Trophoblast cell (in vitro differentiated cells and primary cell): ENCODE measurements at regions not wholly inside any gene's neighbourhood (a gene's known extent, or its start where the extent isn't known, plus 50 kb on each side); places are given as distances from the start of the nearest gene placed in this dataset.

Experiments
- DNase-seq, 2 donors: peaks; one replicate each; pipeline ENCODE4 v3.0.0-alpha.2; 2016
- H2AFZ ChIP-seq: 2 replicates; pipeline ENCODE4 v1.6.1; 2013; ENCODE audit warnings: low read length, moderate library complexity, mild to moderate bottlenecking; ENCODE audit not compliant: insufficient read depth, poor library complexity
- H2AK5ac ChIP-seq: 2 replicates; pipeline ENCODE4 v1.6.1; 2013; ENCODE audit warnings: mild to moderate bottlenecking, low read length
- H2BK120ac ChIP-seq: 2 replicates; pipeline ENCODE4 v1.6.1; 2013; ENCODE audit warnings: low read length, mild to moderate bottlenecking, moderate library complexity; ENCODE audit not compliant: insufficient read depth, poor library complexity
- H2BK12ac ChIP-seq: 2 replicates; pipeline ENCODE4 v1.6.1; 2013; ENCODE audit warnings: mild to moderate bottlenecking, low read length, moderate library complexity
- H2BK5ac ChIP-seq: 2 replicates; pipeline ENCODE4 v1.6.1; 2013; ENCODE audit warnings: low read length, low read depth, moderate library complexity, mild to moderate bottlenecking; ENCODE audit not compliant: poor library complexity
- H3K14ac ChIP-seq: 2 replicates; pipeline ENCODE4 v1.6.1; 2013; ENCODE audit warnings: mild to moderate bottlenecking, low read length
- H3K18ac ChIP-seq: 2 replicates; pipeline ENCODE4 v1.6.1; 2013; ENCODE audit warnings: mild to moderate bottlenecking, low read length
- H3K23ac ChIP-seq: 2 replicates; pipeline ENCODE4 v1.6.1; 2013; ENCODE audit warnings: low read length
- H3K27ac ChIP-seq: 2 replicates; pipeline ENCODE4 v1.5.1; 2013; ENCODE audit warnings: low read depth, mild to moderate bottlenecking, inconsistent platforms, low read length, moderate library complexity
- H3K27me3 ChIP-seq: 2 replicates; pipeline ENCODE4 v1.6.1; 2013; ENCODE audit warnings: inconsistent platforms, mild to moderate bottlenecking, low read length, moderate library complexity; ENCODE audit not compliant: insufficient read depth
- H3K36me3 ChIP-seq, 2 experiments: 1 replicate in 1 of 2; 2 replicates in 1 of 2; pipeline ENCODE4 v1.6.1; 2013; ENCODE audit warnings: low read length in 2 of 2, mild to moderate bottlenecking in 2 of 2, moderate library complexity in 1 of 2; ENCODE audit not compliant: insufficient read depth in 2 of 2, control insufficient read depth in 1 of 2
- H3K4ac ChIP-seq: 2 replicates; pipeline ENCODE4 v1.6.1; 2013; ENCODE audit warnings: low read depth, mild to moderate bottlenecking, low read length, moderate library complexity
- H3K4me1 ChIP-seq, 2 experiments: 1 replicate in 1 of 2; 2 replicates in 1 of 2; pipeline ENCODE4 v1.6.1; 2013; ENCODE audit warnings: low read length in 2 of 2, mild to moderate bottlenecking in 2 of 2, moderate library complexity in 1 of 2; ENCODE audit not compliant: insufficient read depth in 2 of 2, control insufficient read depth in 1 of 2
- H3K4me2 ChIP-seq: 2 replicates; pipeline ENCODE4 v1.6.1; 2013; ENCODE audit warnings: inconsistent platforms, mild to moderate bottlenecking, low read length, moderate library complexity
- H3K4me3 ChIP-seq: 2 replicates; pipeline ENCODE4 v1.5.1; 2013; ENCODE audit warnings: mild to moderate bottlenecking, low read depth, low read length, inconsistent platforms
- H3K79me1 ChIP-seq: one replicate; pipeline ENCODE4 v1.6.1; 2013; ENCODE audit warnings: low read length
- H3K79me2 ChIP-seq: 2 replicates; pipeline ENCODE4 v1.6.1; 2013; ENCODE audit warnings: low read length, mild to moderate bottlenecking; ENCODE audit not compliant: control insufficient read depth, insufficient read depth, poor library complexity
- H3K9ac ChIP-seq: 2 replicates; pipeline ENCODE4 v1.6.1; 2013; ENCODE audit warnings: mild to moderate bottlenecking, low read length
- H3K9me3 ChIP-seq: 2 replicates; pipeline ENCODE4 v1.6.1; 2013; ENCODE audit warnings: low read depth, mild to moderate bottlenecking, control low read depth, inconsistent platforms, low read length; ENCODE audit not compliant: insufficient read depth
- H4K12ac ChIP-seq: 2 replicates; pipeline ENCODE4 v1.6.1; 2013; ENCODE audit warnings: low read depth, mild to moderate bottlenecking, low read length, moderate library complexity
- H4K8ac ChIP-seq: 2 replicates; pipeline ENCODE4 v1.6.1; 2013; ENCODE audit warnings: low read depth, mild to moderate bottlenecking, low read length, moderate library complexity
- H4K91ac ChIP-seq: one replicate; pipeline ENCODE4 v1.6.1; 2013; ENCODE audit warnings: low read depth, mild to moderate bottlenecking, low read length, moderate library complexity
- WGBS: extraction: QIAGEN DNeasy Blood & Tissue Kit; methylation state at CpG from one replicate; pipeline ENCODE4 v1.1.7; 2013; ENCODE audit warnings: missing lambda C conversion rate; ENCODE audit not compliant: insufficient read length, insufficient coverage; ENCODE audit errors: extremely low coverage; 5-methylcytosine and 5-hydroxymethylcytosine counted together

- Histone ChIP-seq H3K79me1 (no peaks in the 10 kb centered on the region), H3K9ac (no peak overlapping the region), H2BK12ac (no peak overlapping the region), H3K4me3 (no peak overlapping the region), H3K36me3 (no peaks in the 10 kb centered on the region), H2AK5ac (no peak overlapping the region), H4K12ac (no peak overlapping the region), H4K91ac (no peak overlapping the region), H3K79me2 (no peaks in the 10 kb centered on the region), H3K23ac (no peak overlapping the region), H3K4me2 (no peak overlapping the region), H2BK5ac (no peak overlapping the region), H3K18ac (no peak overlapping the region), H3K27me3 (no peaks in the 10 kb centered on the region), H3K4me1 (no peaks in the 10 kb centered on the region), H3K9me3 (no peaks in the 10 kb centered on the region), H2BK120ac (no peak overlapping the region), H3K4ac (no peak overlapping the region), H3K27ac (no peak overlapping the region), H2AFZ (no peak overlapping the region), H3K14ac (no peak overlapping the region), H4K8ac (no peak overlapping the region)
- no CpG with 5 or more reads among the region's 1 CpG for WGBS
- DNase-seq: peak in 1 of 2 donors; percentile 25
Measured at GRCh38 chr2:118179445-118179844, 91.2 kb downstream of the INSIG2 start.

GRCh38 chr2:118177884-118178283, 89.6 kb downstream of the INSIG2 start:
- Histone ChIP-seq H3K23ac (no peak overlapping the region), H3K9me3 (no peaks in the 10 kb centered on the region), H2AFZ (no peak overlapping the region), H2AK5ac (no peak overlapping the region), H3K4me1 (no peaks in the 10 kb centered on the region), H4K12ac (no peak overlapping the region), H2BK12ac (no peak overlapping the region), H3K79me1 (no peaks in the 10 kb centered on the region), H3K14ac (no peak overlapping the region), H3K27ac (no peak overlapping the region), H3K4me3 (no peak overlapping the region), H3K4me2 (no peak overlapping the region), H2BK5ac (no peak overlapping the region), H3K27me3 (no peaks in the 10 kb centered on the region), H3K79me2 (no peaks in the 10 kb centered on the region), H2BK120ac (no peak overlapping the region), H3K4ac (no peak overlapping the region), H3K9ac (no peak overlapping the region), H3K18ac (no peak overlapping the region), H3K36me3 (no peaks in the 10 kb centered on the region), H4K8ac (no peak overlapping the region), H4K91ac (no peak overlapping the region)
- DNase-seq: peak in 1 of 2 donors; percentile 10
- no CpG with 5 or more reads among the region's 2 CpGs for WGBS

GRCh38 chr2:118177318-118177717, 89.0 kb downstream of the INSIG2 start:
- Histone ChIP-seq H3K4me1 (no peaks in the 10 kb centered on the region), H3K23ac (no peak overlapping the region), H2AFZ (no peak overlapping the region), H4K8ac (no peak overlapping the region), H3K18ac (no peak overlapping the region), H3K27ac (no peak overlapping the region), H3K14ac (no peak overlapping the region), H3K9ac (no peak overlapping the region), H4K12ac (no peak overlapping the region), H3K4me3 (no peak overlapping the region), H3K4ac (no peak overlapping the region), H3K9me3 (no peaks in the 10 kb centered on the region), H4K91ac (no peak overlapping the region), H2BK120ac (no peak overlapping the region), H3K79me2 (no peaks in the 10 kb centered on the region), H3K79me1 (no peaks in the 10 kb centered on the region), H2AK5ac (no peak overlapping the region), H2BK12ac (no peak overlapping the region), H3K27me3 (no peaks in the 10 kb centered on the region), H2BK5ac (no peak overlapping the region), H3K4me2 (no peak overlapping the region), H3K36me3 (no peaks in the 10 kb centered on the region)
- WGBS: no CpG with 5 or more reads among the region's 3 CpGs
- no peak for DNase-seq

- H3K9me3 ChIP-seq: no peaks in the 10 kb centered on the region
- no peak overlapping the region for H3K23ac ChIP-seq
- H2AFZ ChIP-seq: no peak overlapping the region
- no peak overlapping the region for H2AK5ac ChIP-seq
- no peak overlapping the region for H4K8ac ChIP-seq
- H3K27ac ChIP-seq: no peak overlapping the region
- H3K4me3 ChIP-seq: no peak overlapping the region
- no peak overlapping the region for H4K91ac ChIP-seq
- no peak overlapping the region for H3K4ac ChIP-seq
- H3K79me2 ChIP-seq: no peaks in the 10 kb centered on the region
- H2BK5ac ChIP-seq: no peak overlapping the region
- H3K9ac ChIP-seq: no peak overlapping the region
- no peaks in the 10 kb centered on the region for H3K27me3 ChIP-seq
- WGBS: no CpG with 5 or more reads among the region's 3 CpGs
- H3K4me1 ChIP-seq: no peaks in the 10 kb centered on the region
- no peaks in the 10 kb centered on the region for H3K79me1 ChIP-seq
- no peak overlapping the region for H2BK12ac ChIP-seq
- no peak overlapping the region for H3K14ac ChIP-seq
- no peaks in the 10 kb centered on the region for H3K36me3 ChIP-seq
- DNase-seq: no peak
- no peak overlapping the region for H3K4me2 ChIP-seq
- H3K18ac ChIP-seq: no peak overlapping the region
- no peak overlapping the region for H2BK120ac ChIP-seq
- H4K12ac ChIP-seq: no peak overlapping the region
Measured at GRCh38 chr2:118176601-118177000, 88.3 kb downstream of the INSIG2 start.
